Right lung (tissue), 2 donors: ENCODE measurements at regions not wholly inside any gene's neighbourhood (a gene's known extent, or its start where the extent isn't known, plus 50 kb on each side); places are given as distances from the start of the nearest gene placed in this dataset.
A peak's percentile ranks its signal among the peaks of the same experiment; 100 is the strongest.

Experiments
- DNase-seq, 2 donors: peaks; one replicate each; pipeline ENCODE4 v3.0.0-alpha.2; 2013

GRCh38 chr9:93372391-93372790 is 79.1 kb upstream of the FAM120A start:
- DNase-seq, result no peak

GRCh38 chr9:93376411-93376810 is 75.1 kb upstream of the FAM120A start:
- no peak for DNase-seq

- DNase-seq, result no peak
Measured at GRCh38 chr9:93378276-93378675, 73.2 kb upstream of the FAM120A start.

GRCh38 chr9:93379051-93379450 is 72.4 kb upstream of the FAM120A start:
- no peak for DNase-seq

GRCh38 chr9:93380410-93381060 is 71.0 kb upstream of the FAM120A start:
- no peak for DNase-seq

- DNase-seq, result no peak
Measured at GRCh38 chr9:93387791-93388190, 63.7 kb upstream of the FAM120A start.

- DNase-seq, result peak in 1 of 2 donors; percentile 1
Measured at GRCh38 chr9:93390953-93391515, 60.5 kb upstream of the FAM120A start.

GRCh38 chr9:93391898-93392297 is 59.6 kb upstream of the FAM120A start:
- DNase-seq, result no peak

- no peak for DNase-seq
Measured at GRCh38 chr9:93392974-93393373, 58.5 kb upstream of the FAM120A start.
